ENCODE measurements at regions not wholly inside any gene's neighbourhood (a gene's known extent, or its start where the extent isn't known, plus 50 kb on each side); places are given as distances from the start of the nearest gene placed in this dataset.

DNA sequence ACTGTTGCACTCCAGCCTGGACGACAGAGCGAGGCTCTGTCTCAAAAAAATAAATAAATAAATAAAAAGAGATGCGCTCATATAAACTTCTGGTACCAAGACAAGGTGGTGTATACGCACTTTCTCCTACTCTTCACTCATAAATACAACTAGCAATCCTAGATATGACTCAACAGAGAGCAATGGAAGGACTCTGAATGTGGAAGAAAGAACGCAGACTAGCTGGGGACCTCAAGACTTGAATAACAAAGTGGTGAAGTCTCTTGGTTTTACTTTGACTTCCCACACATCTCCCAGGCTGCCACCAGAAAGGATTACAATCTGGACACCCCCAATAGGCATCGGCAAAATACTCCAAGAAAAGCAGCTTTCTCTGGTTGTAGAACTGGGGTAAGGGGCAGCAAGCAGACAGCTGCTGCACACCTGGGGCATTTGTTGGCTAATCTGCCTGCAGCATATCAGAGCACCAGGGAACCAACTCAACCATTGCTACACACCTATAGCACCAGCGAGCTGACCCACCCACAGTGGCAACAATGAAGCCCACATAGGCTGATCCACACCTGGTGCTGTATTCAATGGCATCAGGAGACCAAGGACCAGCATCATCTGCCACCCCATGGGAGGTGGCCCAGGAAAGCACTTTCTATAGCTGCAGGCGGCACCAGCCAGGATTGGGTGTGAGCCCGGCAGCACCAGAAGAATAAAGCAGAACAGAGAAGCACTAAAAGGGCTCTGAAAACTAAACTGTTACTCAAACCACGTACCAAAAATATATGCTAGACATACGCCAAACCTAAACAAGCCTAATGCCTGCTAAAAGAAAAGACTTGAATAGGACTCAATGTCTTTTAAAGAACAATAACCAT is 1231.7 kb upstream of the TMEM132C start:
- Histone ChIP-seq H3T11ph (ENCODE audit: low read length) (no peak overlapping the region), H3K27me3 (ENCODE audit: insufficient read depth, low read length) (no peaks in the 10 kb centered on the region), H2BK20ac (ENCODE audit: low read depth, low read length, poor library complexity, severe bottlenecking) (no peak overlapping the region), H2BK120ac (ENCODE audit: low read depth, low read length, poor library complexity, severe bottlenecking) (no peak overlapping the region), H3K4ac (ENCODE audit: low read depth, low read length) (no peak overlapping the region), H2AFZ (ENCODE audit: low read length) (no peak overlapping the region), H2BK15ac (ENCODE audit: low read depth, low read length) (no peak overlapping the region), H3K18ac (ENCODE audit: insufficient read length, low read depth, low read length) (no peak overlapping the region), H3K23ac (ENCODE audit: insufficient read length, low read depth, low read length) (no peak overlapping the region), H3K14ac (ENCODE audit: insufficient read depth, low read length) (no peak overlapping the region), H3K4me1 (ENCODE audit: insufficient read depth, low read length) (no peaks in the 10 kb centered on the region), H3K9me3 (ENCODE audit: control insufficient read depth, low read depth, low read length) (no peaks in the 10 kb centered on the region), H3K4me2 (ENCODE audit: insufficient read depth, insufficient read length, low read length) (no peak overlapping the region), H3K23me2 (ENCODE audit: insufficient read length, low read depth, low read length, poor library complexity, severe bottlenecking) (no peaks in the 10 kb centered on the region), H3K27ac (ENCODE audit: insufficient read length, low read depth, low read length) (no peak overlapping the region), H3K79me2 (ENCODE audit: insufficient read depth, low read length) (no peaks in the 10 kb centered on the region), H3K56ac (ENCODE audit: insufficient read length, low read depth, low read length) (no peak overlapping the region), H4K5ac (ENCODE audit: insufficient read length, low read depth, low read length) (no peak overlapping the region), H4K20me1 (ENCODE audit: control insufficient read depth, insufficient read depth, insufficient read length) (no peaks in the 10 kb centered on the region), H2AK5ac (ENCODE audit: insufficient read length, low read length) (no peak overlapping the region), H2BK12ac (ENCODE audit: insufficient read length, low read depth, low read length) (no peak overlapping the region), H3K79me1 (ENCODE audit: insufficient read depth, low read depth, low read length, poor library complexity, severe bottlenecking) (no peaks in the 10 kb centered on the region), H2BK5ac (ENCODE audit: insufficient read length, low read length) (no peak overlapping the region), H3K9ac (ENCODE audit: extremely low read depth, insufficient read length, low read length) (no peak overlapping the region), H4K91ac (ENCODE audit: insufficient read length, low read depth, low read length) (no peak overlapping the region), H4K8ac (replicated peaks; ENCODE audit: insufficient read length, low read depth, low read length) (no peak overlapping the region)
- WGBS (ENCODE audit: extremely low coverage, insufficient read length, low lambda C conversion rate): no CpG with 5 or more reads among the region's 11 CpGs
- TF ChIP-seq CTCF (conservative IDR thresholded peaks at IDR 0.05): no peak
- no peak overlapping the region for H3K4me3 Mint-ChIP-seq
- H3K27me3 Mint-ChIP-seq (ENCODE audit: low read depth): peaks cover 2% of the 10 kb centered on the region; the same call in 1 of the 2 replicates
- no peaks in the 10 kb centered on the region for H3K36me3 Mint-ChIP-seq (ENCODE audit: insufficient read depth in 1 of 3, low read depth in 3 of 3)
- no peaks in the 10 kb centered on the region for H3K9me3 Mint-ChIP-seq
- H3K27ac Mint-ChIP-seq: no peak overlapping the region
- peaks cover 0 to 1% of the 10 kb centered on the region in 2 experiments; a peak in 1 of 4 replicates for H3K4me1 Mint-ChIP-seq
- no peak for DNase-seq

All from H9 (cell line).